ENCODE measurements at regions not wholly inside any gene's neighbourhood (a gene's known extent, or its start where the extent isn't known, plus 50 kb on each side); places are given as distances from the start of the nearest gene placed in this dataset.

DNA sequence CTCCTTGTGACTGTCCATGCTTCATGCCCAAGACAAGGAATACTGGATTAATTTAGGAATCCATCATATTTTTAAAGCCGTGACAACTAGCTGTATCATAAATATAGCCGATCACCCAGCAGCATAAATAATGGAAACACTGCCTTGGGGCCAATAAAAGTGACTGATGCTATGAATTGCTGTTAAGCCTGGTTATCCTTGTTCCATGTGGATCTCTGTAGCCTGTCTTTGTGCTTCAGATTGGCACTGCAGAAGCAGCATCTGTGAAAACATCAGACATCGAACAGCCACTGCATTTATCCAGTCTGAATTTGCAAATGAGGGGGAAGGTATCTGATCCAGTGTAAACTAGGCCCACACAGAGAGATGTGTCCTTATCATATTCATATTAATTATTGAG, 1181.8 kb downstream of the SORCS1 start:
- DNase-seq (ENCODE audit: low read depth) = no peak

DNA sequence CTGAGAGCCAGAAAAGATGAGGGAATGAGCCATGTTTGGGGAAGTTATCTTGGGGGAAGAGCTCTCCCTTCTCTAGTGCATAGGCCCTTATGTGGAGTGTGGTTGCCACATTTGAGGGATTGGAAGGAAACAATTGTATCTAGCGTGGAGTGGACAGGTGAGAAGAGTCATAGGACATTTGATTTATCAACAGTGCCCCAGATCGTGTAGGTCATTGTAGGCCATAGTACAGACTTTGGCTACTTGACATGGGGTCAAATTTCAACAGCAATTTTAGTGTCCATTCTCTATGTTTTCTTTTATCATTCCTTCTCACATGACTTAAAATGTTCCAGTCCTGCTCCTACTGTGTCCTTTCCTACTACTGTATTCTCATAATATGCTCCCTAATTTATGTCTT, 1182.8 kb downstream of the SORCS1 start:
- no peak for DNase-seq (ENCODE audit: low read depth)

- DNase-seq (ENCODE audit: low read depth) = no peak
Measured at GRCh38 chr10:105974803-105975456, 1189.6 kb downstream of the SORCS1 start.

DNA sequence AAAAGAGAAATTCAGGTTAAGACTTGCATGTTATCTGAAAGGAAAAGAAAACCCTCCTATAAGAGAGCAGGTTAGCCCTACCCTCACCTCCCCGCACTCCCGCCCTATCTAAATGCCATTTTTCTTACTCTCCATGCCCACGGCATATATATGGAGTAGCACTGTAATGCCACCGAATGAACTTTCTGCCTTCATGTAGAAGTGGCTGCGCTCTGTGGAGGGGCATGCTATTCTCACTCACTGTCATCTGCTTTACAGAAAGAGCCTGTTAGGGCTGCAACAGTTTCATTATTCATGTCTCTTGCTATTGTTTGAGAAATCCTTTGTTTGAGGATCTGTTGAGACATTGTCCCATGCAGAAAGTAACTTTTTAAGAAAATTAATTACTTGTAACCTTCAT, 1190.6 kb downstream of the SORCS1 start:
- DNase-seq (ENCODE audit: low read depth) = no peak

DNA sequence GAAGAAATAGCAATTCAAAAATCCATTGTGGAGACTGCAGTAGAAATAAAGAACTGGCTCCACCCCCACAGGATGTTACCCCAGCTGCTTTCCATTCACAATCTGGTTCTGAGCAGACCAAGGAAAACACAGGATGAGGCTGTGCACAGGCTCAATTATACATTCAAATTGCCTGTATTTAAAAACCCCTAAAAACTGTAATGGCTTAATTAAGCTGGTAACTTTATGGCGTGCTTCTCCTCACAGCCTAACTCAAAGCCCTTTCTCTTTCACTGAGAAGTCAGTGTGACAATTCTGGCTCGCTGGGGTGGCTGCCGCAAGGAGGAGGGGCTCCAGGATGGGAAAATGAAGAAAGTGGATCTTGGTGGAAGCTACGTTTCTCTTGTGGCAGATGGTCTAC, 1191.1 kb downstream of the SORCS1 start:
- no peak for DNase-seq (ENCODE audit: low read depth)

- no peak for DNase-seq (ENCODE audit: low read depth)
Measured at GRCh38 chr10:105971460-105971859, 1193.0 kb downstream of the SORCS1 start.

- DNase-seq (ENCODE audit: low read depth) = no peak
Measured at GRCh38 chr10:105969884-105970377, 1194.6 kb downstream of the SORCS1 start.

- no peak for DNase-seq (ENCODE audit: low read depth)
Measured at GRCh38 chr10:105968666-105969065, 1195.8 kb downstream of the SORCS1 start.

GRCh38 chr10:105967256-105967655, 1197.2 kb downstream of the SORCS1 start:
- no peak for DNase-seq (ENCODE audit: low read depth)

DNA sequence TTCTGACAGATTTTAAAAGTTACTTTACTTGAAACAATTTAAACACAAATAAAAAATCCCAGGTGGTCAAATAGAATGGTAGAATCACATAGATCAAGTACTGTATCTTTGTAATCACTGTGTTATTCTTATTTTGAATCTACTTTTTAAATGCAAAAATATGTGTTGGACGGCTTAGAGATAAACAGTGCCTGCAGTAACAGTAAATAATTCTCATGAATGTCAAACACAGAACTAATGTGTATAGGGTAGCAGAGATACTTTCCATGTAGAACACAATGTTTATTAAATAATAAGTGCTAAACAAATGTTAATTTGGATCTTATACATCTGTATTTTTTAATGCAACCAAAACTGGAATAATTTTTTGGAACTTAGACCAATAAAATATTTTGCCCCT, 1199.4 kb downstream of the SORCS1 start:
- DNase-seq (ENCODE audit: low read depth) = no peak

DNA sequence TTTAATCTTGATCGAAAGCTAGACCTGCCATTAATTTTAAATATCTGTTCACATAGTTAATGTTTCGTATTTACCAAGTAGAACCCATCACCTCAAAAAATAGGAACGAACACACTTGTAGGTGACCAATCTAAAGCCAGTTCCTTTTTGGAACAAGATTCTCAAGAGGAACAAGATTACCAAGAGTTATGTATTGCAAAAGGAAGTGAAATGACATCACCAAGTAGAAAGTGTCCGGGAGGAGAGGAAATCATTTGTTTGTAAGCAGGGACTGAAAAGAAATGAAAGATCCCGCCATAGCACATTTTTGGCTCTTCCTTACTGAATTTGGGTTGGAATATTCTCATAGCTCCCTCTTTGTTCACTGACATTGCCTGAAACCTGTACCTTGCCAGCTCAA, 1200.5 kb downstream of the SORCS1 start:
- no peak for DNase-seq (ENCODE audit: low read depth)

- no peak for DNase-seq (ENCODE audit: low read depth)
Measured at GRCh38 chr10:105963334-105963884, 1201.1 kb downstream of the SORCS1 start.

DNA sequence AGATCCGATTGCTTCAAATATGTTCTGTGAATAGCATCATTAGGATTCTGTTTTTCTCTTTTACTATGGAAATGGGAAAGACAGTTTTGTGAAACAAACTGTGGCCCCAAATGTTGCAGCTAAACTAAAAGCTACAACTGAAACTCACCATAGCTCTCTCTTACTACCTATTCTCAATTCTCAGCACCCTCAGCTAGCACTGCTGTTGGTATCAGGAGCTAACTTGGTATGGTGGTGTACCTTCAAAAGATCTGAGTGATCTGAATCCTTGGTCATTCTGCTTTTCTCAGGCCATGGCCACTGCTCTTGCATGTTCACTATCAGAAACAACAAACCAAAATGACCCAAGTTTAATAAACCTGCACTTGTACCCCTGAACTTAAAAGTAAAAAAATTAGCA, 1208.0 kb downstream of the SORCS1 start:
- no peak for DNase-seq (ENCODE audit: low read depth)

- no peak for DNase-seq (ENCODE audit: low read depth)
Measured at GRCh38 chr10:105953861-105954260, 1210.6 kb downstream of the SORCS1 start.

DNA sequence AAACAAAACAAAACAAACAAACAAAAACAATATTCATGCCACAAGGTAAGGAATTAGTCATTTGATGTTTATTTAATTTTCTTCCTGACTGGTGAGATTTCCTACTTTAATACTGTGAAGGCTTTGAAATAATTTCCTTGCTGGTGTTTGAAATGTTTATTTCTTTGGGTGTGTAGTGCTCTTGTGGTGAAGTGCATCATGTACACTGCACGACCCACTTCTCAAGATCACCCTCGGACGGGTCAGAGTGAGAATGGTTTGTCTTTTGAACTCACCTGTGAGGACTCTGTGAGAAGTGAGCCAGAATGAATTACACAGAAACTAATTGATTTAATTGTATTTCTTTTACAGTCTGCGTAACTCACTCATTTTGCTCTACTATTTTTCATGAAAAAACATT, 1211.5 kb downstream of the SORCS1 start:
- DNase-seq (ENCODE audit: low read depth) = no peak

- peak; percentile 31 for DNase-seq (ENCODE audit: low read depth)
Measured at GRCh38 chr10:105952153-105952552, 1212.4 kb downstream of the SORCS1 start.

DNA sequence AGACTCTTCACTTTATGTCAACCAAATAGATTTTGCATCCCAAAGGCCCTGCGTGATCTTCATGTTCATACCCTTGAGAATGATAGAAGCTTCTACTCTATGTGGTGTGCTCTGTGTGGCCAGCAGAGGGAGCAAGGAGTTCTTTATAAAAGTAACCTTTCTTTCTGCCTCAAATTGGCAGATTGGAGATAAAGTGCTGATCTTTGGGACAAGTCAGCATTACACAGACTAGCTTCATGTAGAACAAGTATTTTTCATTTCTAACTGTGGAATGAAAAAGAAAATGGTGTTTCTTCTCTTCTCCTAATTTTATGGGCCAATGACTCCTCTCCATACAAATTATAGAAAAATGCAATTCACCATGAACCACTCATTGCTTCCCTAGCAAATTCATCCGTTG, 1214.1 kb downstream of the SORCS1 start:
- DNase-seq (ENCODE audit: low read depth) = peak; percentile 47

GRCh38 chr10:105949721-105950120, 1214.8 kb downstream of the SORCS1 start:
- DNase-seq (ENCODE audit: low read depth) = no peak

- no peak for DNase-seq (ENCODE audit: low read depth)
Measured at GRCh38 chr10:105925045-105925785, 1239.3 kb downstream of the SORCS1 start.

GRCh38 chr10:105921348-105921747, 1243.2 kb downstream of the SORCS1 start:
- DNase-seq (ENCODE audit: low read depth) = no peak

DNA sequence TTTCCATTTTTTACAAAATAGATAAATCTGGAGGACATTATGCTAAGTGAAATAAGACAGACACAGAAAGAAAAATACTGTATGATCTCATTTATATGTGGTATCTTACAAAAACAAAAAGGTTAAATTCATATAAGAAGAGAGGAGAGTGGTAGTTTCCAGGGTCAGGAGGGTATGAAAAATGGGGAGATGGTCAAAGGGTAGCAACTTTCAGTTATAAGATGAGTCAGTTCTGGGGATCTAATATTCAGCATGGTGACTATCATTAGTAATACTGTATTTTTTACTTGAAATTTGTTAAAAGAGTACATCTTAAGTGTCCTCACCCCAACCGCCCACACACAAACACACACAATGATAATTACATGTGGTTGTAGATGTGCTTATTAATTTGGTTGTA, 1250.1 kb downstream of the SORCS1 start:
- DNase-seq (ENCODE audit: low read depth) = no peak

GRCh38 chr10:105908701-105909100, 1255.8 kb downstream of the SORCS1 start:
- no peak for DNase-seq (ENCODE audit: low read depth)

DNA sequence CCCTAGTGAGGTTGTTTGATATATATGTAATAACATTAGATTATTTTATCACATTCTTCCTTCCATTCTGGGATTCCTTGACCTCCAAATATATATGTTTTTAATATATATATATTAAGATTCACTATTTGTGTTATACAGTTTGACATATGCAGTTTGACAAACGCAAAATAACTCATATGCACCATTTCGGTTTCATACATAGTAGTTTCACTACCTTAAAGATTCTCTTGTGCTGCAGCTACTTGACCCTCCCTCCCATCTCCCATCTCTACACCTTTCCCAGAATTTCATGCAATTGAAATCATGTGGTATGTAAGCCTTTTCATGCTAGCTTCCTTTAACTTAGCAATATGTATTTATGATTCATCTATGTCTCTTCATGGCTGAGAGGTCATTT, 1244.4 kb downstream of the SORCS3 start:
- DNase-seq (ENCODE audit: low read depth) = no peak

Data from fibroblast of the conjunctiva (primary cell).